H1 (cell line): ENCODE measurements at regions not wholly inside any gene's neighbourhood (a gene's known extent, or its start where the extent isn't known, plus 50 kb on each side); places are given as distances from the start of the nearest gene placed in this dataset.
"Not testable (repeated sequence)": the region's sequence is repeated elsewhere in the genome, so short reads cannot be mapped to it uniquely, and the experiment has no call there.

Source experiments
- CBX5 ChIP-seq: fragments of 300-800, 300-1000 bp; sonication (generic); IDR thresholded peaks from 2 replicates; pipeline ENCODE4 v1.7.1; 2016; ENCODE audit warnings: antibody characterized with exemption, low read length, low read depth
- CEBPB ChIP-seq: IDR thresholded peaks from 2 replicates; pipeline ENCODE4 v1.6.1; 2012; ENCODE audit warnings: low read depth, low read length
- CHD2 ChIP-seq: IDR thresholded peaks from 2 replicates; pipeline ENCODE4 v1.6.1; 2012; ENCODE audit warnings: low read length, improper control_type of control experiment
- CTCF ChIP-seq, 3 experiments: IDR thresholded peaks; 1 replicate in 2 of 3; 2 replicates in 1 of 3; pipeline versions ENCODE4 v1.5.1 to v1.6.1; 2011; ENCODE audit warnings: low read length in 3 of 3, mild to moderate bottlenecking in 3 of 3, inconsistent platforms in 2 of 3, low read depth in 1 of 3, moderate library complexity in 1 of 3; ENCODE audit not compliant: insufficient read depth in 1 of 3; ENCODE audit errors: control extremely low read depth in 1 of 3
- EP300 ChIP-seq, 2 experiments: IDR thresholded peaks; 1 replicate in 1 of 2; 2 replicates in 1 of 2; pipeline ENCODE4 v1.6.1; 2011 to 2012; ENCODE audit warnings: low read depth in 2 of 2, low read length in 2 of 2, mild to moderate bottlenecking in 2 of 2, borderline replicate concordance in 1 of 2, inconsistent platforms in 1 of 2, moderate library complexity in 1 of 2
- HDAC6 ChIP-seq: IDR thresholded peaks from one replicate; pipeline ENCODE4 v1.7.1; 2012; ENCODE audit warnings: low read depth, mild to moderate bottlenecking, inconsistent platforms, low read length, moderate library complexity
- KDM1A ChIP-seq: fragments of 200-600, 300-600 bp; sonication (generic); IDR thresholded peaks from 2 replicates; pipeline ENCODE4 v1.7.1; 2016; ENCODE audit warnings: mild to moderate bottlenecking, low read length, borderline replicate concordance
- NANOG ChIP-seq: IDR thresholded peaks from 2 replicates; pipeline ENCODE4 v1.6.1; 2011; ENCODE audit warnings: low read length, low read depth, mild to moderate bottlenecking, inconsistent platforms; ENCODE audit not compliant: insufficient read depth, poor library complexity, severe bottlenecking
- RXRA ChIP-seq: IDR thresholded peaks from 2 replicates; pipeline ENCODE4 v1.6.1; 2011; ENCODE audit warnings: low read depth, mild to moderate bottlenecking, low read length, moderate library complexity; ENCODE audit not compliant: insufficient read depth
- SIX5 ChIP-seq: IDR thresholded peaks from 2 replicates; pipeline ENCODE4 v1.6.1; 2011; ENCODE audit warnings: mild to moderate bottlenecking, low read depth, low read length
- SUZ12 ChIP-seq: fragments of 200-600 bp; sonication (generic); IDR thresholded peaks from 2 replicates; pipeline ENCODE4 v1.6.1; 2012; ENCODE audit warnings: mild to moderate bottlenecking, inconsistent platforms, low read length, moderate library complexity, mixed read lengths

DNA sequence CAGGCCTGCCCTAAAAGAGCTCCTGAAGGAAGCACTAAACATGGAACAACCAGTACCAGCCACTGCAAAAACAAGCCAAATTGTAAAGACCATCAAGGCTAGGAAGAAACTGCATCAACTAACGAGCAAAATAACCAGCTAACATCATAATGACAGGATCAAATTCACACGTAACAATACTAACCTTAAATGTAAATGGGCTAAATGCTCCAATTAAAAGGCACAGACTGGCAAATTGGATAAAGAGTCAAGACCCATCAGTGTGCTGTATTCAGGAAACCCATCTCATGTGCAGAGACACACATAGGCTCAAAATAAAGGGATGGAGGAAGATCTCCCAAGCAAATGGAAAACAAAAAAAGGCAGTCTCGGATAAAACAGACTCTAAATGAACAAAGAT lies 117.7 kb upstream of the ETV3 start:
- not testable (repeated sequence) for TF ChIP-seq KDM1A; CTCF (IDR thresholded peaks at IDR 0.05; ENCODE audit: control extremely low read depth in 1 of 3, insufficient read depth in 1 of 3, low read depth in 1 of 3, low read length in 3 of 3); SUZ12; RXRA; CBX5; SIX5; HDAC6; CHD2; NANOG; EP300 (IDR thresholded peaks at IDR 0.05; ENCODE audit: borderline replicate concordance in 1 of 2, low read depth in 2 of 2, low read length in 2 of 2); CEBPB
